ENCODE measurements at regions not wholly inside any gene's neighbourhood (a gene's known extent, or its start where the extent isn't known, plus 50 kb on each side); places are given as distances from the start of the nearest gene placed in this dataset.

DNA sequence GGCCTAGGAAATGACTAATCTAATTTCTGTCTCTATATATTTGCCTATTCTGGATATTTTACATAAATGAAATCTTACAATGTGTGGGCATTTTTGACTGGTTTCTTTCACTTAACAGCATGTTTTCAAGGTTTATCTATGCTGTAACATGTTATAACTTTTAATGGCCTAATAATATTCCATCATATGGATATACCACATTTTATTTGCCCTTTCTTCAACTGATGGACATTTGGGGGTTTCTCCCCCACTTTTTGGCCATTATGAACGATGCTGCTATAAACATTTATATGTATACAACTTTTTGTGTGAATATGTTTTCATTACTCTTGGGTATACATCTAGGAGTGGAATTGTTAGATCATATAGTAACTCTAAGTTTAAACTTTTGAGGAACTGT, 357.3 kb upstream of the ADAMTS9 start:
- Histone ChIP-seq H3K27ac (no peak overlapping the region), H3K36me3 (replicated peaks) (no peaks in the 10 kb centered on the region), H3K4me3 (ENCODE audit: low read depth, low read length) (no peak overlapping the region), H3K27me3 (replicated peaks) (no peaks in the 10 kb centered on the region)
- in situ Hi-C loops (cut with HindIII; ENCODE audit: low pct_ligation_motif_present, low sequenced_read_pairs) = no loop called here
- no peak for TF ChIP-seq CTCF (IDR thresholded peaks at IDR 0.05; ENCODE audit: low read depth, low read length, missing control alignments)
- no peak for DNase-seq

DNA sequence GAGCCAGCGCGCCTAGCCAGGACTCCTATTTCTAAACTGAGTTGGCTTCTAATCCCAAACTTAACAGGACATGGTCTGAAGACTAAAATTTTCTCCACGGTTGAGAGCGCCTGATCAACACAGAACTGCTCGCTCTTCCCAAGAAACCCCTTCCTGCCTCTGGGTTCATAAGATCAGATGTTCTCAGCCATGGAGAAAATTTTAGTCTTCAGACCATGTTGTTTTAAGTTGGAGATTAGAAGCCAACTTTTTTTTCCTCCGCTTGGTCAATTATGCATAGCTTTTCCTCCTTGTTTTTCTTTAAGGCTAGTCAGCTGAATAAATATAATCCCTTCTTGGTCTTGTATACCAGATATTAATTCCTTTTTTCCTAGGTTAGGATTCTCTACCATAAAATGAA, 356.6 kb upstream of the ADAMTS9 start:
- no peak for DNase-seq
- H3K27me3 ChIP-seq (replicated peaks) = no peaks in the 10 kb centered on the region
- H3K27ac ChIP-seq = no peak overlapping the region
- in situ Hi-C loops (cut with HindIII; ENCODE audit: low pct_ligation_motif_present, low sequenced_read_pairs) = no loop called here
- no peaks in the 10 kb centered on the region for H3K36me3 ChIP-seq (replicated peaks)
- H3K4me3 ChIP-seq (ENCODE audit: low read depth, low read length) = no peak overlapping the region
- TF ChIP-seq CTCF (IDR thresholded peaks at IDR 0.05; ENCODE audit: low read depth, low read length, missing control alignments) = no peak

- no peak for DNase-seq
- no peak overlapping the region for H3K27ac ChIP-seq
Observed at GRCh38 chr3:65042675-65043074, 354.9 kb upstream of the ADAMTS9 start.

GRCh38 chr3:65039754-65040210, 352.0 kb upstream of the ADAMTS9 start:
- DNase-seq = peak; percentile 51
- in situ Hi-C loops (cut with HindIII; ENCODE audit: low pct_ligation_motif_present, low sequenced_read_pairs) = no loop called here

More at GRCh38 chr3:65042675-65043074, 354.9 kb upstream of the ADAMTS9 start:
- H3K27me3 ChIP-seq (replicated peaks) = no peaks in the 10 kb centered on the region
- H3K4me3 ChIP-seq (ENCODE audit: low read depth, low read length) = no peak overlapping the region
- H3K36me3 ChIP-seq (replicated peaks) = no peaks in the 10 kb centered on the region
- in situ Hi-C loops (cut with HindIII; ENCODE audit: low pct_ligation_motif_present, low sequenced_read_pairs) = no loop called here
- TF ChIP-seq CTCF (IDR thresholded peaks at IDR 0.05; ENCODE audit: low read depth, low read length, missing control alignments) = no peak

DNA sequence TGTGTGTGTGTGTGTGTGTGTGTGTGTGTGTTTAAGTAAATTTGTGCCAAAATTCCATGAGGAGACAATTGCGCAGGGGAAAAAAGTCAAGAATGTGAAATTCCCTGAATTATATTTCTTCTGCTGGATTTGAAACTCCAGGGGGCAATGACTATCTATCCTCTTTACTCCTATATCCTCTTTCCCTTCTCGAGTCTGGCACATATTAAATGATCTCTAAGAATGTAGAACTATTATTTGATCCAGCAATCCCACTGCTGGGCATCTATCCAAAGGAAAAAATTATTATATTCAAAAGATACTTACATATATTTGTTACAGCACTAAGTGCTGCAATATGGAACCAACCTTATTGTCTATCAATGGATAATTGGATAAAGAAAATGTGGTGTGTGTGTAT, 350.1 kb upstream of the ADAMTS9 start:
- no peak for TF ChIP-seq CTCF (IDR thresholded peaks at IDR 0.05; ENCODE audit: low read depth, low read length, missing control alignments)
- Histone ChIP-seq H3K27ac (no peak overlapping the region), H3K27me3 (replicated peaks) (no peaks in the 10 kb centered on the region), H3K36me3 (replicated peaks) (no peaks in the 10 kb centered on the region), H3K4me3 (ENCODE audit: low read depth, low read length) (no peak overlapping the region)
- in situ Hi-C loops (cut with HindIII; ENCODE audit: low pct_ligation_motif_present, low sequenced_read_pairs) = no loop called here
- no peak for DNase-seq

More at GRCh38 chr3:65039754-65040210, 352.0 kb upstream of the ADAMTS9 start:
- H3K4me3 ChIP-seq (ENCODE audit: low read depth, low read length) = no peak overlapping the region
- TF ChIP-seq CTCF (IDR thresholded peaks at IDR 0.05; ENCODE audit: low read depth, low read length, missing control alignments) = no peak
- H3K27ac ChIP-seq = no peak overlapping the region
- H3K36me3 ChIP-seq (replicated peaks) = no peaks in the 10 kb centered on the region
- no peaks in the 10 kb centered on the region for H3K27me3 ChIP-seq (replicated peaks)

GRCh38 chr3:65035246-65035645, 347.4 kb upstream of the ADAMTS9 start:
- Histone ChIP-seq H3K36me3 (replicated peaks) (no peaks in the 10 kb centered on the region), H3K27ac (no peak overlapping the region), H3K4me3 (ENCODE audit: low read depth, low read length) (no peak overlapping the region), H3K27me3 (replicated peaks) (no peaks in the 10 kb centered on the region)
- DNase-seq = no peak
- in situ Hi-C loops (cut with HindIII; ENCODE audit: low pct_ligation_motif_present, low sequenced_read_pairs) = no loop called here
- no peak for TF ChIP-seq CTCF (IDR thresholded peaks at IDR 0.05; ENCODE audit: low read depth, low read length, missing control alignments)

Data from brain microvascular endothelial cell (primary cell).